HepG2 (cell line): ENCODE measurements at regions not wholly inside any gene's neighbourhood (a gene's known extent, or its start where the extent isn't known, plus 50 kb on each side); places are given as distances from the start of the nearest gene placed in this dataset.
A peak's percentile ranks its signal among the peaks of the same experiment; 100 is the strongest.

ENCODE experiments used
- ATAC-seq: fragments of 200-7000 bp; cut with Tn5 transposase; 3 replicates; pipeline ENCODE4 v1.9.1; 2020; ENCODE audit warnings: mild to moderate bottlenecking, moderate library complexity
- BruUV-seq: library from RNA; stranded (reverse); fragments of 400-500 nt; replicated peaks from 2 replicates; lab custom pipeline; 2021; lab: Mats Ljungman, UMichigan
- CTCF ChIA-PET: fragments of 300-600 bp; formaldehyde crosslinking; extraction: SDS; loops from one replicate; lab custom pipeline; 2021; ENCODE audit warnings: low total read pairs, inconsistent platforms, low intra/inter-chr PET ratio; lab: Yijun Ruan, JAX
- POLR2A ChIA-PET: fragments of 350-600 bp; sonication (Branson Sonifier 250); formaldehyde crosslinking; loops from one replicate; lab custom pipeline; 2020; ENCODE audit warnings: antibody characterized with exemption, inconsistent platforms; lab: Yijun Ruan, JAX
- DNase-seq: peaks from one replicate; pipeline ENCODE4 v3.0.0-alpha.2; 2015; ENCODE audit warnings: low spot score
- FAIRE-seq: peaks from 3 replicates; lab custom pipeline; 2011; peaks lifted over from hg19 to GRCh38; lab: Jason Lieb, UNC
- H2AFZ ChIP-seq: one replicate; pipeline ENCODE4 v1.6.1; 2011; ENCODE audit warnings: low read length, inconsistent platforms
- H3K27ac ChIP-seq: fragments of 300-600 bp; 3 replicates; pipeline ENCODE4 v1.8.0; 2011; ENCODE audit warnings: mixed run types, mild to moderate bottlenecking, mixed read lengths, low read length, inconsistent platforms; ENCODE audit not compliant: insufficient read depth; ENCODE audit errors: extremely low read length
- H3K27me3 ChIP-seq, 2 experiments: fragments of 200-600 bp in 1 of 2; 2 replicates in 1 of 2; 3 replicates in 1 of 2; pipeline versions ENCODE4 v1.6.0 to v1.8.0; 2011; ENCODE audit warnings: low read length in 2 of 2, mild to moderate bottlenecking in 2 of 2, moderate library complexity in 2 of 2, inconsistent platforms in 1 of 2; ENCODE audit not compliant: insufficient read depth in 2 of 2, control insufficient read depth in 1 of 2
- H3K36me3 ChIP-seq, 2 experiments: fragments of 200-600 bp in 1 of 2; replicated peaks in 1 of 2; 2 replicates in 1 of 2; 3 replicates in 1 of 2; pipeline versions ENCODE4 v1.5.1 to v1.8.0; 2011; ENCODE audit warnings: low read length in 2 of 2, inconsistent platforms in 1 of 2; ENCODE audit not compliant: insufficient read depth in 2 of 2, control insufficient read depth in 1 of 2
- H3K4me1 ChIP-seq: 2 replicates; pipeline ENCODE4 v1.5.1; 2012; ENCODE audit warnings: low read length, inconsistent platforms; ENCODE audit not compliant: insufficient read depth
- H3K4me2 ChIP-seq: 2 replicates; pipeline ENCODE4 v1.6.0; 2011; ENCODE audit warnings: low read depth, low read length, inconsistent platforms
- H3K4me3 ChIP-seq, 3 experiments: fragments of 200-600 bp in 1 of 3; sonication (generic), shearing (Covaris generic) in 1 of 3; replicated peaks in 1 of 3; 2 replicates each; pipeline ENCODE4 v1.5.1; 2011 to 2016; ENCODE audit warnings: low read length in 3 of 3, inconsistent platforms in 2 of 3, low read depth in 2 of 3, mild to moderate bottlenecking in 2 of 3, control low read depth in 1 of 3, mixed read lengths in 1 of 3; ENCODE audit not compliant: insufficient read depth in 1 of 3
- H3K79me2 ChIP-seq: one replicate; pipeline ENCODE4 v1.6.1; 2011; ENCODE audit warnings: low read length, inconsistent platforms; ENCODE audit not compliant: insufficient read depth
- H3K9ac ChIP-seq: 2 replicates; pipeline ENCODE4 v1.6.0; 2011; ENCODE audit warnings: mild to moderate bottlenecking, low read depth, low read length, inconsistent platforms; ENCODE audit not compliant: insufficient read depth
- H3K9me3 ChIP-seq: 2 replicates; pipeline ENCODE4 v1.5.1; 2012; ENCODE audit warnings: mild to moderate bottlenecking, low read length
- H4K20me1 ChIP-seq: 2 replicates; pipeline ENCODE4 v1.6.0; 2011; ENCODE audit warnings: inconsistent platforms, mild to moderate bottlenecking, low read length, moderate library complexity; ENCODE audit not compliant: insufficient read depth
- ATRX ChIP-seq: sonication (generic); formaldehyde crosslinking; IDR thresholded peaks from 2 replicates; pipeline ENCODE4 v1.4.0; 2020; ENCODE audit warnings: missing genetic modification reagents, borderline replicate concordance
- CENPX ChIP-seq: sonication (generic); formaldehyde crosslinking; IDR thresholded peaks from 2 replicates; pipeline ENCODE4 v1.9.0; 2021; ENCODE audit warnings: mild to moderate bottlenecking, missing genetic modification reagents, moderate library complexity
- MEIS2 ChIP-seq: sonication (generic); formaldehyde crosslinking; IDR thresholded peaks from 2 replicates; pipeline ENCODE4 v1.9.0; 2021; ENCODE audit warnings: mild to moderate bottlenecking, missing genetic modification reagents
- SOX6 ChIP-seq, 2 experiments: fragments of 450-650 bp in 1 of 2; sonication (generic) in 1 of 2; formaldehyde crosslinking in 1 of 2; IDR thresholded peaks; 2 replicates each; pipeline versions ENCODE4 v1.4.0 to v1.6.1; 2017 to 2020; ENCODE audit warnings: antibody characterized with exemption in 1 of 2, mild to moderate bottlenecking in 1 of 2, missing genetic modification reagents in 1 of 2
- SP4 ChIP-seq: sonication (generic); formaldehyde crosslinking; IDR thresholded peaks from 2 replicates; pipeline ENCODE4 v1.8.1; 2023; ENCODE audit warnings: mild to moderate bottlenecking, missing genetic modification reagents
- SRSF9 ChIP-seq: fragments of 200-400 bp; formaldehyde crosslinking; IDR thresholded peaks from 2 replicates; pipeline ENCODE4 v1.6.1; 2018; ENCODE audit warnings: borderline replicate concordance, mild to moderate bottlenecking, low read depth, low read length; ENCODE audit not compliant: insufficient read depth, poor library complexity, severe bottlenecking
- TBL1XR1 ChIP-seq: fragments of 150-350 bp; IDR thresholded peaks from 2 replicates; pipeline ENCODE4 v1.6.1; 2014; ENCODE audit warnings: borderline replicate concordance, low read length; ENCODE audit not compliant: partially characterized antibody
- ZFP36L2 ChIP-seq: sonication (generic); formaldehyde crosslinking; IDR thresholded peaks from 2 replicates; pipeline ENCODE4 v1.4.0; 2020; ENCODE audit warnings: missing genetic modification reagents
- ZFX ChIP-seq: sonication (generic); formaldehyde crosslinking; IDR thresholded peaks from 2 replicates; pipeline ENCODE4 v1.4.0; 2020; ENCODE audit warnings: mild to moderate bottlenecking, low read depth, missing genetic modification reagents, moderate library complexity
- ZNF44 ChIP-seq: sonication (generic); formaldehyde crosslinking; IDR thresholded peaks from 2 replicates; pipeline ENCODE4 v1.5.1; 2020; ENCODE audit warnings: mild to moderate bottlenecking, missing genetic modification reagents
- ZNF605 ChIP-seq: sonication (generic); formaldehyde crosslinking; IDR thresholded peaks from 2 replicates; pipeline ENCODE4 v1.8.0; 2022; ENCODE audit warnings: mild to moderate bottlenecking, missing genetic modification reagents
- ZNF678 ChIP-seq: sonication (generic); formaldehyde crosslinking; IDR thresholded peaks from 2 replicates; pipeline ENCODE4 v1.4.0; 2020; ENCODE audit warnings: mild to moderate bottlenecking, missing genetic modification reagents
- WGBS: methylation state at CpG from one replicate; pipeline ENCODE4 v1.1.6; 2017; ENCODE audit warnings: low lambda C conversion rate; 5-methylcytosine and 5-hydroxymethylcytosine counted together
- in situ Hi-C: cut with HindIII; loops from 2 replicates; pipeline ENCODE4 v1.10.0; 2017; ENCODE audit warnings: low pct_unique_long_range_greater_than_20kb; ENCODE audit not compliant: extremely low pct_ligation_motif_present
- intact Hi-C: fragments of 100-400 bp; cut with micrococcal nuclease; formaldehyde crosslinking; loops from one replicate; pipeline ENCODE4 v1.10.0; 2022; ENCODE audit not compliant: unreplicated experiment
- TF ChIP-seq, protein P1 (sequence below): sonication (generic); formaldehyde crosslinking; IDR thresholded peaks from 2 replicates; pipeline ENCODE4 v1.5.0; 2020; ENCODE audit warnings: missing genetic modification reagents

DNA sequence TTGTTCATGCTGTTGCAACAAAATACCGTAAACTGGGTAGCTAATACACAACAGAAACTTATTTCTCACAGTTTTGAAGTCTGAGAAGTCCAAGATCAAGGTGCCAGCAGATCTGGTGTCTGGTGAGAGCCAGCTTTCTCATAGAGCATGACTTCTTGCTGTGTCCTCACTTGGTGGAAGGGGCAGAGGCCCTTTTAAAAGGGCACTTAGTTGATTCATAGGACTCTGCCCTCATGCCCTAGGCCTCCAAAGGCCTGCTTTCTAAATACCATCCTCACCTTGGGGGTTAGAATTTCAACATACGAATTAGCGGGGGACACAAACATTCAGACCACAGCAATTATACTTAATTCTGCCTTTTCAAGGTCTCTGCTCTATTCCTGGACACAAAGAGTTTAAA is 52.3 kb upstream of the FDX1 start:
- in situ Hi-C loops = loop anchor here (5.0 kb wide), 1 partner anchor 175 kb away; no protein-coding TSS in a partner anchor

DNA sequence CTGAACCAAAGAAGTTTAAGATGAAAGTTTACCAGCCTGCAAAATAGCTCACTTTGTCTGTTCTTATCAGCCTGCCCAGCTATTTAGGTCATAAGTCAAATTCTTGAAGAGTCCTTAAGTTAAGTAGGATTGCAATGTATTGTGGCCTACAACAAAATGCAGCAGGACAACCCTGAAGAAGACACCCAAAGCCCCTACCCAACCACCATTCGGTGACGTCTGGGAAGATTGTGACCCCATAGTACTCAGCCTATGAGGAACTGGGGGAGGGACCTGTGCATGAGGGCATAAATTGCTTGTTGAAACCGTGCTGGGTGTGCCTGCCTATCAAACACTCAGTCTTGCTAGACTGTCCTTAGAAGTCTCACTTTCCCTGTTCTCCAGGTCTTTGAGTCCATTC is 50.5 kb upstream of the FDX1 start:
- no peak overlapping the region for H3K4me2 ChIP-seq
- ChIA-PET CTCF (no interaction called here), POLR2A (no interaction called here)
- FAIRE-seq (no peak), ATAC-seq (no peak), DNase-seq (no peak)
- H3K79me2 ChIP-seq = no peaks in the 10 kb centered on the region
- H3K4me1 ChIP-seq = peaks cover 13% of the 10 kb centered on the region
- no peak overlapping the region for H3K9ac ChIP-seq
- intact Hi-C loops = loop anchor here (5.0 to 10.0 kb wide), 2 partner anchors 82 to 284 kb away; partner anchors contain the start of genes RDX and ZC3H12C
- H3K36me3 ChIP-seq = no peaks in the 10 kb centered on the region
- no TSS peak for BruUV-seq
- TF ChIP-seq CENPX = no peak
- TF ChIP-seq, protein P1, sequence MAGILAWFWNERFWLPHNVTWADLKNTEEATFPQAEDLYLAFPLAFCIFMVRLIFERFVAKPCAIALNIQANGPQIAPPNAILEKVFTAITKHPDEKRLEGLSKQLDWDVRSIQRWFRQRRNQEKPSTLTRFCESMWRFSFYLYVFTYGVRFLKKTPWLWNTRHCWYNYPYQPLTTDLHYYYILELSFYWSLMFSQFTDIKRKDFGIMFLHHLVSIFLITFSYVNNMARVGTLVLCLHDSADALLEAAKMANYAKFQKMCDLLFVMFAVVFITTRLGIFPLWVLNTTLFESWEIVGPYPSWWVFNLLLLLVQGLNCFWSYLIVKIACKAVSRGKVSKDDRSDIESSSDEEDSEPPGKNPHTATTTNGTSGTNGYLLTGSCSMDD (CRISPR knock-in tag) = no peak
- no peak for TF ChIP-seq TBL1XR1
- no peak for TF ChIP-seq ZFP36L2 (CRISPR knock-in tag)
- no peak for TF ChIP-seq ZNF605 (CRISPR knock-in tag)
- TF ChIP-seq ATRX (CRISPR knock-in tag) = no peak
- TF ChIP-seq ZNF678 (CRISPR knock-in tag) = no peak
- TF ChIP-seq SP4 = no peak
- no peak for TF ChIP-seq MEIS2 (CRISPR knock-in tag)
- TF ChIP-seq SRSF9 = no peak
- 83% methylated on average over 1 of the region's 3 CpGs for WGBS
- H3K27ac ChIP-seq = no peak overlapping the region
- H4K20me1 ChIP-seq = no peaks in the 10 kb centered on the region
- no peaks in the 10 kb centered on the region; a peak in 1 of 5 replicates for H3K27me3 ChIP-seq
- H3K4me3 ChIP-seq = no peak overlapping the region
- in situ Hi-C loops = loop anchor here (5.0 kb wide), 1 partner anchor 177 kb away; no protein-coding TSS in a partner anchor
- no peak overlapping the region for H2AFZ ChIP-seq
- H3K9me3 ChIP-seq = no peaks in the 10 kb centered on the region

More for the DNA sequence above, 52.3 kb upstream of the FDX1 start:
- no peak overlapping the region for H2AFZ ChIP-seq
- FAIRE-seq (no peak), ATAC-seq (peak; percentile 30), DNase-seq (no peak)
- ChIA-PET CTCF (interaction anchor here (1.1 to 2.1 kb wide), 3 partner anchors 56 to 204 kb away, joined by 3 to 35 read pairs (median 5); no protein-coding TSS in a partner anchor), POLR2A (interaction anchor here (0.8 to 1.2 kb wide), 2 partner anchors 53 to 176 kb away, joined by 3 to 4 read pairs; no protein-coding TSS in a partner anchor)
- no peaks in the 10 kb centered on the region for H3K79me2 ChIP-seq
- TF ChIP-seq SOX6 (IDR thresholded peaks at IDR 0.05) (no peak), SOX6 (CRISPR knock-in tag; IDR thresholded peaks at IDR 0.05) (0 out of 2 replicates have a peak, but pooled peaks have one; percentile 4), ZNF44 (CRISPR knock-in tag) (no peak), ZFX (0 out of 2 replicates have a peak, but pooled peaks have one; percentile 12)
- no peaks in the 10 kb centered on the region; a peak in 1 of 5 replicates for H3K27me3 ChIP-seq
- peak overlapping the region in 2 of 3 experiments; percentile 24 to 27; a peak in 2 of 6 replicates for H3K4me3 ChIP-seq
- H3K9ac ChIP-seq = peak overlapping the region; percentile 24; the same call in 1 of the 2 replicates
- no TSS peak for BruUV-seq
- 10% methylated on average over 3 of the region's 3 CpGs for WGBS
- H3K27ac ChIP-seq = peak overlapping the region; percentile 54
- no peaks in the 10 kb centered on the region for H4K20me1 ChIP-seq
- peaks cover 13% of the 10 kb centered on the region for H3K4me1 ChIP-seq
- no peaks in the 10 kb centered on the region for H3K9me3 ChIP-seq
- peak overlapping the region; percentile 75 for H3K4me2 ChIP-seq
- no peaks in the 10 kb centered on the region for H3K36me3 ChIP-seq
- intact Hi-C loops = loop anchor here (1.0 to 10.0 kb wide), 6 partner anchors 52 to 431 kb away; partner anchors contain the start of genes FDX1, RDX and ZC3H12C
